K562 (cell line): ENCODE measurements at regions not wholly inside any gene's neighbourhood (a gene's known extent, or its start where the extent isn't known, plus 50 kb on each side); places are given as distances from the start of the nearest gene placed in this dataset.

Experiments used
- ATAC-seq: fragments of 200-7000 bp; cut with Tn5 transposase; 3 replicates; pipeline ENCODE4 v1.9.1; 2020; ENCODE audit warnings: moderate library complexity
- BruUV-seq: library from RNA; stranded (reverse); fragments of 400-500 nt; replicated peaks from 2 replicates; lab custom pipeline; 2021; lab: Mats Ljungman, UMichigan
- CTCF ChIA-PET: fragments of 300-600 bp; formaldehyde crosslinking; extraction: SDS; loops from one replicate; lab custom pipeline; 2021; ENCODE audit warnings: low intra/inter-chr PET ratio; lab: Yijun Ruan, JAX
- POLR2A ChIA-PET: fragments of 300-600, 350-650 bp; sonication (Branson Sonifier 250); formaldehyde crosslinking; extraction: SDS; loops from one replicate; lab custom pipeline; 2021; ENCODE audit warnings: antibody characterized with exemption, inconsistent platforms; lab: Yijun Ruan, JAX
- DNase-seq, 4 experiments: peaks; one replicate each; pipeline versions ENCODE4 v3.0.0 to v3.0.0-alpha.2; 2011 to 2018; ENCODE audit warnings: low spot score in 3 of 4, mixed read lengths in 3 of 4; ENCODE audit errors: extremely low read depth in 1 of 4
- FAIRE-seq: peaks from 2 replicates; lab custom pipeline; 2011; peaks lifted over from hg19 to GRCh38; lab: Jason Lieb, UNC
- H2AFZ ChIP-seq: 2 replicates; pipeline ENCODE4 v1.6.0; 2011; ENCODE audit warnings: low read depth, low read length, control low read depth, inconsistent platforms
- H3K27ac ChIP-seq: fragments of 200-600 bp; 3 replicates; pipeline ENCODE4 v1.8.0; 2011; ENCODE audit warnings: low read depth, mild to moderate bottlenecking, control low read depth, inconsistent platforms, low read length, moderate library complexity, mixed read lengths; ENCODE audit errors: extremely low read depth
- H3K27me3 ChIP-seq, 2 experiments: fragments of 300-600 bp in 1 of 2; 2 replicates in 1 of 2; 3 replicates in 1 of 2; pipeline versions ENCODE4 v1.6.0 to v1.8.0; 2011; ENCODE audit warnings: inconsistent platforms in 2 of 2, low read length in 2 of 2, mild to moderate bottlenecking in 1 of 2, mixed read lengths in 1 of 2, moderate library complexity in 1 of 2; ENCODE audit not compliant: control insufficient read depth in 2 of 2, insufficient read depth in 2 of 2
- H3K36me3 ChIP-seq: fragments of 300-600 bp; 3 replicates; pipeline ENCODE4 v1.8.0; 2011; ENCODE audit warnings: mild to moderate bottlenecking, low read length, inconsistent platforms; ENCODE audit not compliant: control insufficient read depth, insufficient read depth
- H3K4me1 ChIP-seq, 2 experiments: fragments of 200-600 bp in 1 of 2; replicated peaks in 1 of 2; 2 replicates in 1 of 2; 3 replicates in 1 of 2; pipeline versions ENCODE4 v1.5.1 to v1.8.0; 2011; ENCODE audit warnings: inconsistent platforms in 2 of 2, low read length in 2 of 2, mild to moderate bottlenecking in 1 of 2, mixed read lengths in 1 of 2, moderate library complexity in 1 of 2; ENCODE audit not compliant: control insufficient read depth in 2 of 2, insufficient read depth in 2 of 2
- H3K4me2 ChIP-seq: 2 replicates; pipeline ENCODE4 v1.6.1; 2011; ENCODE audit warnings: low read length, control low read depth, inconsistent platforms, mixed read lengths; ENCODE audit not compliant: insufficient read depth
- H3K4me3 ChIP-seq: fragments of 200-600 bp; sonication (generic), shearing (Covaris generic); 2 replicates; pipeline ENCODE4 v1.5.1; 2016; ENCODE audit warnings: control low read depth, inconsistent platforms
- H3K79me2 ChIP-seq: fragments of 200-600 bp; 3 replicates; pipeline ENCODE4 v1.8.0; 2011; ENCODE audit warnings: low read length, inconsistent platforms; ENCODE audit not compliant: control insufficient read depth, insufficient read depth
- H3K9ac ChIP-seq, 2 experiments: 2 replicates each; pipeline versions ENCODE4 v1.6.0 to v1.6.1; 2011; ENCODE audit warnings: low read depth in 2 of 2, low read length in 2 of 2, control low read depth in 1 of 2, inconsistent platforms in 1 of 2, mild to moderate bottlenecking in 1 of 2, mixed read lengths in 1 of 2; ENCODE audit not compliant: insufficient read depth in 1 of 2
- H3K9me1 ChIP-seq: one replicate; pipeline ENCODE4 v1.6.0; 2011; ENCODE audit warnings: inconsistent platforms, mild to moderate bottlenecking, low read length, moderate library complexity; ENCODE audit not compliant: control insufficient read depth, insufficient read depth
- H3K9me3 ChIP-seq: replicated peaks from 2 replicates; pipeline ENCODE4 v1.5.1; 2011; ENCODE audit warnings: low read depth, low read length, inconsistent platforms; ENCODE audit not compliant: control insufficient read depth, insufficient read depth
- H4K20me1 ChIP-seq: replicated peaks from 2 replicates; pipeline ENCODE4 v1.6.1; 2011; ENCODE audit warnings: low read length, inconsistent platforms, mixed read lengths; ENCODE audit not compliant: control insufficient read depth, insufficient read depth
- GATAD2A ChIP-seq: fragments of 450-650 bp; IDR thresholded peaks from 2 replicates; pipeline ENCODE4 v1.6.1; 2017
- MCM5 ChIP-seq: fragments of 450-650 bp; IDR thresholded peaks from 2 replicates; pipeline ENCODE4 v1.6.1; 2016; ENCODE audit warnings: low read depth
- SMARCB1 ChIP-seq: IDR thresholded peaks from 2 replicates; pipeline ENCODE4 v1.6.1; 2011; ENCODE audit warnings: improper control_type of control experiment, low read depth; ENCODE audit not compliant: insufficient read length
- SNRNP70 ChIP-seq: fragments of 200-400 bp; formaldehyde crosslinking; optimal IDR thresholded peaks from 2 replicates; pipeline ENCODE3; 2017; ENCODE audit warnings: low read depth, low read length
- ZZZ3 ChIP-seq: fragments of 450-650 bp; IDR thresholded peaks from 2 replicates; pipeline ENCODE4 v1.6.1; 2016; ENCODE audit warnings: antibody characterized with exemption, mild to moderate bottlenecking, moderate library complexity
- in situ Hi-C: fragments of 300-500 bp; cut with MboI; formaldehyde crosslinking; loops from 4 replicates; pipeline ENCODE4 v1.15.0; 2018; ENCODE audit warnings: inconsistent platforms, mixed read lengths
- intact Hi-C: fragments of 100-400 bp; cut with micrococcal nuclease; formaldehyde crosslinking; loops from 2 replicates; pipeline ENCODE4 v1.14.2; 2022
- TF ChIP-seq, protein P1 (sequence below): fragments of 450-650 bp; IDR thresholded peaks from 2 replicates; pipeline ENCODE4 v1.6.1; 2018; ENCODE audit warnings: mild to moderate bottlenecking, low read depth; ENCODE audit not compliant: partially characterized antibody
- TF ChIP-seq, protein P2 (sequence below): fragments of 450-650 bp; IDR thresholded peaks from 2 replicates; pipeline ENCODE4 v1.6.1; 2016

DNA sequence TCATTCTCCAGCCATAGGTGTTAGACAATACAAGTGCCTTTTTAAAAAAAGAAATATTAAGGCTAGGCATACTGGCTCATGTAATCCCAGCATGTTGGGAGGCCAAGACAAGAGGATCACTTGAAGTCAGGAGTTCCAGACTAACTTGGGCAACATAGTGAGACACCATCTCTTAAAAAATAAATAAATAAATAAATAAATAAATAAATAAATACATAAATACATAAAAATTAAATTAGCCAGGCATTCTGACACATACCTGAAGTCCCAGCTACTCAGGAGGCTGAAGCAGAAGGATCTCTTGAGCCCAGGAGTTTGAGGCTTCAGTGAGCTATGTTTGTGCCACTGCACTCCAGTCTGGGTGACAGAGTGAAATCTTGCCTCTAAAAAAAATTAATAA lies 85.8 kb upstream of the ATP1B1 start:
- POLR2A ChIA-PET: no interaction called here
- Histone ChIP-seq H4K20me1 (no peaks in the 10 kb centered on the region), H3K36me3 (no peaks in the 10 kb centered on the region), H3K4me3 (no peak overlapping the region), H3K9me3 (no peaks in the 10 kb centered on the region), H3K9ac (no peak overlapping the region), H3K27ac (no peak overlapping the region), H3K4me2 (no peak overlapping the region), H3K9me1 (no peaks in the 10 kb centered on the region), H2AFZ (no peak overlapping the region), H3K4me1 (no peaks in the 10 kb centered on the region; a peak in 1 of 5 replicates), H3K27me3 (no peaks in the 10 kb centered on the region), H3K79me2 (no peaks in the 10 kb centered on the region)
- intact Hi-C loops (no loop called here), in situ Hi-C loops (loop anchor here (10.0 kb wide), 1 partner anchor 334 kb away; no protein-coding TSS in a partner anchor)
- CTCF ChIA-PET: no interaction called here
- TF ChIP-seq SMARCB1 (no peak), SNRNP70 (no peak), GATAD2A (no peak), MCM5 (no peak), ZZZ3 (no peak)
- TF ChIP-seq, protein P1, sequence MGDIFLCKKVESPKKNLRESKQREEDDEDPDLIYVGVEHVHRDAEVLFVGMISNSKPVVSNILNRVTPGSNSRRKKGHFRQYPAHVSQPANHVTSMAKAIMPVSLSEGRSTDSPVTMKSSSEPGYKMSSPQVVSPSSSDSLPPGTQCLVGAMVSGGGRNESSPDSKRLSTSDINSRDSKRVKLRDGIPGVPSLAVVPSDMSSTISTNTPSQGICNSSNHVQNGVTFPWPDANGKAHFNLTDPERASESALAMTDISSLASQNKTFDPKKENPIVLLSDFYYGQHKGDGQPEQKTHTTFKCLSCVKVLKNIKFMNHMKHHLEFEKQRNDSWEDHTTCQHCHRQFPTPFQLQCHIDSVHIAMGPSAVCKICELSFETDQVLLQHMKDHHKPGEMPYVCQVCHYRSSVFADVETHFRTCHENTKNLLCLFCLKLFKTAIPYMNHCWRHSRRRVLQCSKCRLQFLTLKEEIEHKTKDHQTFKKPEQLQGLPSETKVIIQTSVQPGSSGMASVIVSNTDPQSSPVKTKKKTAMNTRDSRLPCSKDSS: no peak
- TF ChIP-seq, protein P2, sequence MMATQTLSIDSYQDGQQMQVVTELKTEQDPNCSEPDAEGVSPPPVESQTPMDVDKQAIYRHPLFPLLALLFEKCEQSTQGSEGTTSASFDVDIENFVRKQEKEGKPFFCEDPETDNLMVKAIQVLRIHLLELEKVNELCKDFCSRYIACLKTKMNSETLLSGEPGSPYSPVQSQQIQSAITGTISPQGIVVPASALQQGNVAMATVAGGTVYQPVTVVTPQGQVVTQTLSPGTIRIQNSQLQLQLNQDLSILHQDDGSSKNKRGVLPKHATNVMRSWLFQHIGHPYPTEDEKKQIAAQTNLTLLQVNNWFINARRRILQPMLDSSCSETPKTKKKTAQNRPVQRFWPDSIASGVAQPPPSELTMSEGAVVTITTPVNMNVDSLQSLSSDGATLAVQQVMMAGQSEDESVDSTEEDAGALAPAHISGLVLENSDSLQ: no peak
- DNase-seq (no peak), FAIRE-seq (no peak), ATAC-seq (no peak)
- no TSS peak for BruUV-seq
